ENCODE measurements at regions not wholly inside any gene's neighbourhood (a gene's known extent, or its start where the extent isn't known, plus 50 kb on each side); places are given as distances from the start of the nearest gene placed in this dataset.

GRCh38 chr13:47100214-47100853, 203.5 kb upstream of the HTR2A start:
- no peak overlapping the region for H2BK15ac ChIP-seq (ENCODE audit: low read length)
- no peak overlapping the region for H2BK12ac ChIP-seq (ENCODE audit: low read length)
- no peak overlapping the region for H3K18ac ChIP-seq (ENCODE audit: low read length)
- no peaks in the 10 kb centered on the region for H3K27me3 ChIP-seq (ENCODE audit: control insufficient read depth in 3 of 3, insufficient read depth in 3 of 3, low read depth in 1 of 3, low read length in 3 of 3)
- no peaks in the 10 kb centered on the region for H3K36me3 ChIP-seq (replicated peaks in 1 of 2; ENCODE audit: control insufficient read depth in 2 of 2, insufficient read depth in 2 of 2, low read length in 2 of 2)
- H3K4me1 ChIP-seq (ENCODE audit: control insufficient read depth in 2 of 2, insufficient read depth in 1 of 2, low read depth in 1 of 2, low read length in 2 of 2): no peaks in the 10 kb centered on the region
- no CpG with 5 or more reads among the region's 4 CpGs for WGBS, 2 donors (ENCODE audit: extremely low coverage in 2 of 2, insufficient read length in 2 of 2, insufficient replicate concordance in 1 of 2)
- H3K79me1 ChIP-seq (ENCODE audit: low read depth, low read length): no peaks in the 10 kb centered on the region
- no peak overlapping the region for H2BK5ac ChIP-seq (ENCODE audit: low read length)
- H3K9me3 ChIP-seq (replicated peaks in 1 of 2; ENCODE audit: control insufficient read depth in 2 of 2, insufficient read depth in 1 of 2, low read depth in 1 of 2, low read length in 2 of 2): peaks cover 0 to 1% of the 10 kb centered on the region in 2 donors
- no peak overlapping the region for H2AK5ac ChIP-seq (ENCODE audit: low read depth, low read length)
- no peak for DNase-seq (ENCODE audit: low spot score)
- H3K9ac ChIP-seq (ENCODE audit: low read depth, low read length, poor library complexity): no peak overlapping the region
- H3K23ac ChIP-seq (ENCODE audit: low read depth, low read length, poor library complexity): no peak overlapping the region
- H3K14ac ChIP-seq (ENCODE audit: low read length): no peak overlapping the region
- H4K91ac ChIP-seq (ENCODE audit: low read depth, low read length, poor library complexity): no peak overlapping the region
- H3K4me2 ChIP-seq (ENCODE audit: insufficient read depth, low read length, poor library complexity, severe bottlenecking): no peak overlapping the region
- H3K4ac ChIP-seq (ENCODE audit: low read length): no peak overlapping the region
- H4K8ac ChIP-seq (ENCODE audit: low read depth, low read length): no peak overlapping the region
- H2AFZ ChIP-seq (ENCODE audit: low read length): no peak overlapping the region
- no peak overlapping the region for H2BK120ac ChIP-seq (ENCODE audit: low read depth, low read length)
- H3K27ac ChIP-seq (replicated peaks; ENCODE audit: low read length): no peak overlapping the region
- no peak overlapping the region for H3K4me3 ChIP-seq (ENCODE audit: low read length in 2 of 2)

GRCh38 chr13:47094734-47095434, 198.0 kb upstream of the HTR2A start:
- no peaks in the 10 kb centered on the region for H3K9me3 ChIP-seq (replicated peaks in 1 of 2; ENCODE audit: control insufficient read depth in 2 of 2, insufficient read depth in 1 of 2, low read depth in 1 of 2, low read length in 2 of 2)
- no peak overlapping the region for H2AFZ ChIP-seq (ENCODE audit: low read length)
- no peaks in the 10 kb centered on the region for H3K4me1 ChIP-seq (ENCODE audit: control insufficient read depth in 2 of 2, insufficient read depth in 1 of 2, low read depth in 1 of 2, low read length in 2 of 2)
- no peak overlapping the region for H4K8ac ChIP-seq (ENCODE audit: low read depth, low read length)
- H3K14ac ChIP-seq (ENCODE audit: low read length): no peak overlapping the region
- H3K18ac ChIP-seq (ENCODE audit: low read length): no peak overlapping the region
- WGBS, 2 donors (ENCODE audit: extremely low coverage in 2 of 2, insufficient read length in 2 of 2, insufficient replicate concordance in 1 of 2): no CpG with 5 or more reads among the region's 3 CpGs
- no peak overlapping the region for H3K23ac ChIP-seq (ENCODE audit: low read depth, low read length, poor library complexity)
- no peaks in the 10 kb centered on the region for H3K79me1 ChIP-seq (ENCODE audit: low read depth, low read length)
- H2BK15ac ChIP-seq (ENCODE audit: low read length): no peak overlapping the region
- H3K27ac ChIP-seq (replicated peaks; ENCODE audit: low read length): no peak overlapping the region
- no peak overlapping the region for H2BK120ac ChIP-seq (ENCODE audit: low read depth, low read length)
- H3K4ac ChIP-seq (ENCODE audit: low read length): no peak overlapping the region
- H2AK5ac ChIP-seq (ENCODE audit: low read depth, low read length): no peak overlapping the region
- H4K91ac ChIP-seq (ENCODE audit: low read depth, low read length, poor library complexity): no peak overlapping the region
- H3K9ac ChIP-seq (ENCODE audit: low read depth, low read length, poor library complexity): no peak overlapping the region
- H3K36me3 ChIP-seq (replicated peaks in 1 of 2; ENCODE audit: control insufficient read depth in 2 of 2, insufficient read depth in 2 of 2, low read length in 2 of 2): no peaks in the 10 kb centered on the region
- DNase-seq (ENCODE audit: low spot score): no peak
- H2BK5ac ChIP-seq (ENCODE audit: low read length): no peak overlapping the region
- H3K4me3 ChIP-seq (ENCODE audit: low read length in 2 of 2): no peak overlapping the region
- H2BK12ac ChIP-seq (ENCODE audit: low read length): no peak overlapping the region
- no peak overlapping the region for H3K4me2 ChIP-seq (ENCODE audit: insufficient read depth, low read length, poor library complexity, severe bottlenecking)
- no peaks in the 10 kb centered on the region for H3K27me3 ChIP-seq (ENCODE audit: control insufficient read depth in 3 of 3, insufficient read depth in 3 of 3, low read depth in 1 of 3, low read length in 3 of 3)

GRCh38 chr13:47092202-47092601, 195.3 kb upstream of the HTR2A start:
- no peak overlapping the region for H3K4ac ChIP-seq (ENCODE audit: low read length)
- H3K14ac ChIP-seq (ENCODE audit: low read length): no peak overlapping the region
- DNase-seq (ENCODE audit: low spot score): no peak
- no peaks in the 10 kb centered on the region for H3K9me3 ChIP-seq (replicated peaks in 1 of 2; ENCODE audit: control insufficient read depth in 2 of 2, insufficient read depth in 1 of 2, low read depth in 1 of 2, low read length in 2 of 2)
- H2BK5ac ChIP-seq (ENCODE audit: low read length): no peak overlapping the region
- no peak overlapping the region for H3K9ac ChIP-seq (ENCODE audit: low read depth, low read length, poor library complexity)
- H3K23ac ChIP-seq (ENCODE audit: low read depth, low read length, poor library complexity): no peak overlapping the region
- no peaks in the 10 kb centered on the region for H3K4me1 ChIP-seq (ENCODE audit: control insufficient read depth in 2 of 2, insufficient read depth in 1 of 2, low read depth in 1 of 2, low read length in 2 of 2)
- no peak overlapping the region for H2AK5ac ChIP-seq (ENCODE audit: low read depth, low read length)
- H4K8ac ChIP-seq (ENCODE audit: low read depth, low read length): no peak overlapping the region
- H2BK12ac ChIP-seq (ENCODE audit: low read length): no peak overlapping the region
- H4K91ac ChIP-seq (ENCODE audit: low read depth, low read length, poor library complexity): no peak overlapping the region
- no peak overlapping the region for H2AFZ ChIP-seq (ENCODE audit: low read length)
- H3K79me1 ChIP-seq (ENCODE audit: low read depth, low read length): no peaks in the 10 kb centered on the region
- H3K27me3 ChIP-seq (ENCODE audit: control insufficient read depth in 3 of 3, insufficient read depth in 3 of 3, low read depth in 1 of 3, low read length in 3 of 3): no peaks in the 10 kb centered on the region
- H3K27ac ChIP-seq (replicated peaks; ENCODE audit: low read length): no peak overlapping the region
- no CpG with 5 or more reads among the region's 2 CpGs for WGBS, 2 donors (ENCODE audit: extremely low coverage in 2 of 2, insufficient read length in 2 of 2, insufficient replicate concordance in 1 of 2)
- no peak overlapping the region for H2BK120ac ChIP-seq (ENCODE audit: low read depth, low read length)
- H3K18ac ChIP-seq (ENCODE audit: low read length): no peak overlapping the region
- no peak overlapping the region for H3K4me3 ChIP-seq (ENCODE audit: low read length in 2 of 2)
- H3K4me2 ChIP-seq (ENCODE audit: insufficient read depth, low read length, poor library complexity, severe bottlenecking): no peak overlapping the region
- H2BK15ac ChIP-seq (ENCODE audit: low read length): no peak overlapping the region
- no peaks in the 10 kb centered on the region for H3K36me3 ChIP-seq (replicated peaks in 1 of 2; ENCODE audit: control insufficient read depth in 2 of 2, insufficient read depth in 2 of 2, low read length in 2 of 2)

GRCh38 chr13:47087841-47088240, 191.0 kb upstream of the HTR2A start:
- Histone ChIP-seq H2BK5ac (ENCODE audit: low read length) (no peak overlapping the region), H3K23ac (ENCODE audit: low read depth, low read length, poor library complexity) (no peak overlapping the region), H4K91ac (ENCODE audit: low read depth, low read length, poor library complexity) (no peak overlapping the region), H2AFZ (ENCODE audit: low read length) (no peak overlapping the region), H3K4me3 (ENCODE audit: low read length in 2 of 2) (no peak overlapping the region), H3K14ac (ENCODE audit: low read length) (no peak overlapping the region), H3K79me1 (ENCODE audit: low read depth, low read length) (no peaks in the 10 kb centered on the region), H4K8ac (ENCODE audit: low read depth, low read length) (no peak overlapping the region), H3K9me3 (replicated peaks in 1 of 2; ENCODE audit: control insufficient read depth in 2 of 2, insufficient read depth in 1 of 2, low read depth in 1 of 2, low read length in 2 of 2) (no peaks in the 10 kb centered on the region), H3K27me3 (ENCODE audit: control insufficient read depth in 3 of 3, insufficient read depth in 3 of 3, low read depth in 1 of 3, low read length in 3 of 3) (no peaks in the 10 kb centered on the region), H2AK5ac (ENCODE audit: low read depth, low read length) (no peak overlapping the region), H2BK120ac (ENCODE audit: low read depth, low read length) (no peak overlapping the region), H3K18ac (ENCODE audit: low read length) (no peak overlapping the region), H3K27ac (replicated peaks; ENCODE audit: low read length) (no peak overlapping the region), H3K4me2 (ENCODE audit: insufficient read depth, low read length, poor library complexity, severe bottlenecking) (no peak overlapping the region), H2BK12ac (ENCODE audit: low read length) (no peak overlapping the region), H3K36me3 (replicated peaks in 1 of 2; ENCODE audit: control insufficient read depth in 2 of 2, insufficient read depth in 2 of 2, low read length in 2 of 2) (no peaks in the 10 kb centered on the region), H3K4me1 (ENCODE audit: control insufficient read depth in 2 of 2, insufficient read depth in 1 of 2, low read depth in 1 of 2, low read length in 2 of 2) (peaks cover 0 to 2% of the 10 kb centered on the region in 2 donors), H2BK15ac (ENCODE audit: low read length) (no peak overlapping the region), H3K9ac (ENCODE audit: low read depth, low read length, poor library complexity) (no peak overlapping the region), H3K4ac (ENCODE audit: low read length) (no peak overlapping the region)
- DNase-seq (ENCODE audit: low spot score): no peak
- WGBS, 2 donors (ENCODE audit: extremely low coverage in 2 of 2, insufficient read length in 2 of 2, insufficient replicate concordance in 1 of 2): no CpG with 5 or more reads among the region's 1 CpG
